ENCODE measurements at regions not wholly inside any gene's neighbourhood (a gene's known extent, or its start where the extent isn't known, plus 50 kb on each side); places are given as distances from the start of the nearest gene placed in this dataset.

DNA sequence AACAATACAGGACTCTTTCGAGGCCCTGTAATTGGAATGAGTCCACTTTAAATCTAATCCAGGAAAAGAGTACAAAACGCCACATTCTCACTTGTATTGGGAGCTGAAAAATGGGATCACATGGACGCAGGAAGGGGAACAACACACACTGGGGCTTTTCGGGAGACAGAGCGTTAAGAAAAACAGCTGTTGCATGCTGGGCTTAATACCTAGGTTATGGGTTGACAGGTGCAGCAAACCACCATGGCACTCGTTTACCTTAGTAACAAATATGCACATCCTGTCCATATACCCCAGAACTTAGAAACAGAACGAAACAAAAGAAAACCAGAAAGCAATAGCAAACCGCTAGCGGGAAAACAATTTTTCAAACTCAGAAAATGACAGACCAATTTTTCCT, 1532.7 kb upstream of the TPTE start:
- no peak overlapping the region for H2AK5ac ChIP-seq (ENCODE audit: low read depth, low read length)
- no peak overlapping the region for H3K14ac ChIP-seq (replicated peaks; ENCODE audit: low read depth, low read length)
- ChIA-PET POLR2A (ENCODE audit: unreplicated experiment) (no interaction called here), CTCF (no interaction called here)
- no peak overlapping the region for H2BK5ac ChIP-seq (ENCODE audit: low read depth, low read length, poor library complexity, severe bottlenecking)
- intact Hi-C loops (cut with micrococcal nuclease) = no loop called here
- H3K18ac ChIP-seq (ENCODE audit: low read depth, low read length) = no peak overlapping the region
- no peak overlapping the region for H2AFZ ChIP-seq (replicated peaks; ENCODE audit: low read length, poor library complexity)
- WGBS, 2 experiments (ENCODE audit: extremely low coverage in 2 of 2, insufficient read length in 1 of 2) = 46% methylated on average over 2 of the region's 9 CpGs; no CpG with 5 or more reads in 1 of the 2 experiments
- H3K9ac ChIP-seq (ENCODE audit: low read depth, low read length) = no peak overlapping the region
- no peak overlapping the region for H2BK15ac ChIP-seq (ENCODE audit: low read depth, low read length)
- no peak overlapping the region for H3K4me2 ChIP-seq (ENCODE audit: low read depth, low read length)
- BruUV-seq (replicated peaks) = no TSS peak
- H2BK120ac ChIP-seq (ENCODE audit: low read depth, low read length) = no peak overlapping the region
- no peak overlapping the region for H4K5ac ChIP-seq (ENCODE audit: low read depth, low read length)
- no peak overlapping the region for H2AK9ac ChIP-seq (replicated peaks; ENCODE audit: low read depth, low read length, poor library complexity)
- no peaks in the 10 kb centered on the region for H3K36me3 ChIP-seq (ENCODE audit: control insufficient read depth, insufficient read depth, low read length)
- H3K23ac ChIP-seq (ENCODE audit: low read depth, low read length) = no peak overlapping the region
- dilution Hi-C loops (cut with HindIII; ENCODE audit: low sequenced_read_pairs, unreplicated experiment) = no loop called here
- DNase-seq (no peak), ATAC-seq (ENCODE audit: low read depth) (no peak)
- H3K79me1 ChIP-seq (ENCODE audit: low read depth in 1 of 2, low read length in 2 of 2) = no peaks in the 10 kb centered on the region
- H2BK20ac ChIP-seq (ENCODE audit: low read depth, low read length) = no peak overlapping the region
- in situ Hi-C loops (cut with MboI; ENCODE audit: low sequenced_read_pairs) = no loop called here
- no peak overlapping the region for H3K27ac ChIP-seq (ENCODE audit: insufficient read depth, low read length)
- H3K4me3 ChIP-seq (ENCODE audit: insufficient read depth, low read depth, low read length) = no peak overlapping the region
- no peak overlapping the region for H3K56ac ChIP-seq (ENCODE audit: extremely low read depth, insufficient read depth, low read length)
- H4K91ac ChIP-seq (ENCODE audit: insufficient read depth, low read depth, low read length) = no peak overlapping the region
- H3K9me3 ChIP-seq (ENCODE audit: control insufficient read depth, insufficient read depth, low read length) = peaks cover 42% of the 10 kb centered on the region
- H3K4me1 ChIP-seq (ENCODE audit: control insufficient read depth, insufficient read depth, low read length) = no peaks in the 10 kb centered on the region
- H4K20me1 ChIP-seq (ENCODE audit: insufficient read depth, low read length) = no peaks in the 10 kb centered on the region
- no peaks in the 10 kb centered on the region for H3K27me3 ChIP-seq (ENCODE audit: control insufficient read depth, insufficient read depth, low read length)
- TF ChIP-seq RCOR1 (IDR thresholded peaks at IDR 0.05; ENCODE audit: insufficient replicate concordance, low read length) (no peak), CTCF (conservative IDR thresholded peaks at IDR 0.05; ENCODE audit: low read depth, low read length) (no peak), MXI1 (IDR thresholded peaks at IDR 0.05; ENCODE audit: borderline replicate concordance, low read depth, low read length) (no peak), MAFK (IDR thresholded peaks at IDR 0.05; ENCODE audit: low read depth, low read length) (no peak), RAD21 (IDR thresholded peaks at IDR 0.05; ENCODE audit: low read length) (no peak), RFX5 (IDR thresholded peaks at IDR 0.05; ENCODE audit: low read depth, low read length) (no peak), MAZ (IDR thresholded peaks at IDR 0.05; ENCODE audit: borderline replicate concordance, low read depth, low read length) (no peak), NFE2L2 (IDR thresholded peaks at IDR 0.05; ENCODE audit: low read depth, low read length) (no peak), FOS (IDR thresholded peaks at IDR 0.05; ENCODE audit: low read depth, low read length) (no peak), ELK1 (IDR thresholded peaks at IDR 0.05; ENCODE audit: borderline replicate concordance, low read depth, low read length) (no peak), BHLHE40 (IDR thresholded peaks at IDR 0.05; ENCODE audit: low read depth, low read length) (no peak), POLR2A (IDR thresholded peaks at IDR 0.05; ENCODE audit: low read depth, low read length) (no peak)
- TF ChIP-seq, protein P1, sequence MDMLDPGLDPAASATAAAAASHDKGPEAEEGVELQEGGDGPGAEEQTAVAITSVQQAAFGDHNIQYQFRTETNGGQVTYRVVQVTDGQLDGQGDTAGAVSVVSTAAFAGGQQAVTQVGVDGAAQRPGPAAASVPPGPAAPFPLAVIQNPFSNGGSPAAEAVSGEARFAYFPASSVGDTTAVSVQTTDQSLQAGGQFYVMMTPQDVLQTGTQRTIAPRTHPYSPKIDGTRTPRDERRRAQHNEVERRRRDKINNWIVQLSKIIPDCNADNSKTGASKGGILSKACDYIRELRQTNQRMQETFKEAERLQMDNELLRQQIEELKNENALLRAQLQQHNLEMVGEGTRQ (IDR thresholded peaks at IDR 0.05; ENCODE audit: low read depth, low read length) = no peak
- no peaks in the 10 kb centered on the region for H3K9me1 ChIP-seq (ENCODE audit: insufficient read depth, low read length)
- no peak overlapping the region for H4K8ac ChIP-seq (ENCODE audit: low read depth in 2 of 2, low read length in 2 of 2)
- H3K4ac ChIP-seq (ENCODE audit: low read depth, low read length) = no peak overlapping the region
